MM.1S (cell line): ENCODE measurements at regions not wholly inside any gene's neighbourhood (a gene's known extent, or its start where the extent isn't known, plus 50 kb on each side); places are given as distances from the start of the nearest gene placed in this dataset.

Experiments used
- DNase-seq: peaks from one replicate; pipeline ENCODE4 v3.0.0-alpha.2; 2015
- H2AFZ ChIP-seq: fragments of 300-600 bp; sonication (generic); 2 replicates; pipeline ENCODE4 v1.6.0; 2016; ENCODE audit warnings: antibody characterized with exemption, low read length
- H3F3A ChIP-seq: fragments of 300-600 bp; sonication (generic); 2 replicates; pipeline ENCODE4 v1.6.1; 2016; ENCODE audit warnings: mild to moderate bottlenecking, antibody characterized with exemption, low read length, moderate library complexity, mixed read lengths; ENCODE audit not compliant: insufficient read depth
- H3K27ac ChIP-seq: fragments of 300-600 bp; sonication (generic); 2 replicates; pipeline ENCODE4 v1.5.1; 2016; ENCODE audit warnings: mild to moderate bottlenecking, low read length
- H3K27me3 ChIP-seq: fragments of 300-600 bp; sonication (generic); replicated peaks from 2 replicates; pipeline ENCODE4 v1.6.0; 2016; ENCODE audit warnings: low read length; ENCODE audit not compliant: insufficient read depth
- H3K36me3 ChIP-seq: fragments of 300-600 bp; sonication (generic); replicated peaks from 2 replicates; pipeline ENCODE4 v1.6.1; 2016; ENCODE audit warnings: mild to moderate bottlenecking, low read length, mixed read lengths; ENCODE audit not compliant: insufficient read depth
- H3K4me1 ChIP-seq: fragments of 300-600 bp; sonication (generic); 2 replicates; pipeline ENCODE4 v1.6.1; 2016; ENCODE audit warnings: low read length, mixed read lengths
- H3K4me2 ChIP-seq: fragments of 300-600 bp; sonication (generic); 2 replicates; pipeline ENCODE4 v1.6.0; 2016; ENCODE audit warnings: low read depth, low read length
- H3K4me3 ChIP-seq: fragments of 300-600 bp; sonication (generic); 2 replicates; pipeline ENCODE4 v1.5.1; 2016; ENCODE audit warnings: low read length, mixed read lengths
- H3K79me2 ChIP-seq: fragments of 300-600 bp; sonication (generic); 2 replicates; pipeline ENCODE4 v1.6.1; 2016; ENCODE audit warnings: mixed run types, low read length, mixed read lengths
- H3K9ac ChIP-seq: fragments of 300-600 bp; sonication (generic); 2 replicates; pipeline ENCODE4 v1.6.1; 2016; ENCODE audit warnings: low read length, mixed read lengths
- H3K9me2 ChIP-seq: fragments of 300-600 bp; sonication (generic); replicated peaks from 2 replicates; pipeline ENCODE4 v1.6.1; 2016; ENCODE audit warnings: mild to moderate bottlenecking, low read length, mixed read lengths; ENCODE audit not compliant: insufficient read depth
- H3K9me3 ChIP-seq: fragments of 300-600 bp; sonication (generic); replicated peaks from 2 replicates; pipeline ENCODE4 v1.6.1; 2016; ENCODE audit warnings: mild to moderate bottlenecking, low read length, mixed read lengths; ENCODE audit not compliant: insufficient read depth
- H4K20me1 ChIP-seq: fragments of 300-600 bp; sonication (generic); 2 replicates; pipeline ENCODE4 v1.6.1; 2016; ENCODE audit warnings: mild to moderate bottlenecking, low read length, moderate library complexity, mixed read lengths; ENCODE audit not compliant: insufficient read depth
- EZH2 ChIP-seq: fragments of 300-600 bp; sonication (generic); optimal IDR thresholded peaks from 2 replicates; pipeline ENCODE3; 2017; ENCODE audit warnings: low read depth, mild to moderate bottlenecking, antibody characterized with exemption, low read length, mixed read lengths
- EZH2phosphoT487 ChIP-seq: fragments of 300-600 bp; sonication (generic); IDR thresholded peaks from 2 replicates; pipeline ENCODE4 v1.6.1; 2018; ENCODE audit warnings: antibody characterized with exemption, low read length
- TF ChIP-seq, protein P1 (sequence below): fragments of 300-600 bp; sonication (generic); IDR thresholded peaks from 2 replicates; pipeline ENCODE4 v1.5.1; 2016; ENCODE audit warnings: antibody characterized with exemption, low read length, mixed read lengths

DNA sequence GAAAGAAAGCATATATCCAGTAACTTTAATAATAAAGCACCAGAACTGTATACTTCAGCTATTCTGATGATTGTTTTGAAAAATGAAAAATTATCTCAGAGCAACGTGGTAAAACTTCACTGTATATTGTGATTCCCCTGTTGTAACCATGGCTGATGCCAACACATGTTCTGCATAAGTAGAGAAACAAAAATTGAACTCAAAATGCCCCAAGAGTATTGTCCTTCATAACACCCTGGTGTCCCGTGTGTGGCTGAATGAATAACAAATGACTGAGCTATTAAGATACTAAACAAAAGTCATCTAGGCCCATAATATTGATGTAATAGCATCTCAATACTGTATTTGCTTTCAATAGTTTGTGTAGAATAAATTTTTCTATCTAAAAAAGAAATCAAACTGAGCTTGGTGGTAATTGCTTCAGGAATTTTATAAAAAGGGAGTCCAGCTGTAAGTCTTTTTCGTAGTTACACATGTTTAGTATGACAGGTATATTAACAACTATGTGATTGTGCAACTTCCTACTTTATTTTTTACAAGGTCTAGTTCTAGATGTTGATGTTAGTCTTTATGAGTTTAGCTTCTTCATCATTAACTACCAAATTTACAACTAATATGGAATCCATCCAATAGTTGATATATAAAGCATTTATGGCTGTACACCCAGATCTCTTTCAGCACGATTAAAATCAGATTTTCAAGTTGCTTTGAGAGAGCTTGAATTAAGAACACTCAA, 623.8 kb upstream of the AGTR1 start:
- Histone ChIP-seq H3K4me1 (no peaks in the 10 kb centered on the region), H4K20me1 (no peaks in the 10 kb centered on the region), H3K27ac (no peak overlapping the region), H3K4me2 (no peak overlapping the region), H3F3A (no peaks in the 10 kb centered on the region), H3K9me2 (no peaks in the 10 kb centered on the region), H3K9me3 (no peaks in the 10 kb centered on the region), H3K9ac (no peak overlapping the region), H3K36me3 (no peaks in the 10 kb centered on the region), H2AFZ (no peak overlapping the region), H3K4me3 (no peak overlapping the region), H3K27me3 (no peaks in the 10 kb centered on the region), H3K79me2 (no peaks in the 10 kb centered on the region)
- no peak for TF ChIP-seq EZH2
- TF ChIP-seq EZH2phosphoT487, result no peak
- DNase-seq, result no peak

- H3K27ac ChIP-seq, result no peak overlapping the region
- DNase-seq, result no peak
These were observed 622.8 kb upstream of the AGTR1 start for GRCh38 chr3:148074946-148075345.

DNA sequence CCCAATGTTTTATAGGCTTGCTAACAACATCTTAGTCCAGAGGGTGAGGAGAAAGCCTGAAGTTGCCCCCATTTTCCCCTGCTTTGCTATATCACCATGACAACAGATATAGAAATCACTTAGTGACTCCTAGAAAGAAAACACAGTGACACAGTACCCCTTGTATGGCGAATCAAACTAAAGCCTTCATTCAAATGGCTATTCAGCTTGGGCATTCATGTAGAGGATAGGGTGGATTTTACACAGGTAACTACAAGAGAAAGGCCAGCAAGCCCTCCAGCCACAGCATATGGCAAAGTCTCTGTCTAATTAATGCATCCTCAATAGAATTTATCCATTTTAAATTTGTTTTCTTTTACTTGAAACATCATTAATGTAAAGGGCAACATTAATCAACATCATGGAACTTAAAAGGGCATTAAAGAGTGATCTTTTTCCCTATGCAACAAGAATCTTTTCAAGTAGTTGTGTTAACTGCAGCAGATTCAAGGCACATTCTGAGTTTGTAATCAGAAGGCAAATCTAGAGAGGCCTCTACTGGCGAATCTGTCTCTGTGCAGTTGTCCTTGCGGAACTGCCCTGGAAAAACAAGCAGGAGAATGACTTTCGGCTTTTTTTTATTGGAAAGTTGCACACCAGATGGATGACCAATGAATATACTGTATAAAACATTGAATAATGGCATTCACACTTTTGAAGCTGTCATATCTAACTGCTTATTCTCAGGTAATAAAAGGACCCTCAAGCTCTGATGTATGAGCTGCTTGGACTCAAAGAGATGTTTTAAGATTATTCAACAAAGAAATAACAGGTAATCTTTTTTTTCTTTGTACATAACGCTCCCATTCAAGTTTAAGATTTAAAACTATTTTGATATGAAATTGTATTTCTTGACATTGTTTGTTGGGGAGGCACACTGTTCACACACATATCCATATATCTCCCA, 621.7 kb upstream of the AGTR1 start:
- no peak overlapping the region for H3K27ac ChIP-seq
- TF ChIP-seq EZH2phosphoT487, result no peak
- TF ChIP-seq, protein P1, sequence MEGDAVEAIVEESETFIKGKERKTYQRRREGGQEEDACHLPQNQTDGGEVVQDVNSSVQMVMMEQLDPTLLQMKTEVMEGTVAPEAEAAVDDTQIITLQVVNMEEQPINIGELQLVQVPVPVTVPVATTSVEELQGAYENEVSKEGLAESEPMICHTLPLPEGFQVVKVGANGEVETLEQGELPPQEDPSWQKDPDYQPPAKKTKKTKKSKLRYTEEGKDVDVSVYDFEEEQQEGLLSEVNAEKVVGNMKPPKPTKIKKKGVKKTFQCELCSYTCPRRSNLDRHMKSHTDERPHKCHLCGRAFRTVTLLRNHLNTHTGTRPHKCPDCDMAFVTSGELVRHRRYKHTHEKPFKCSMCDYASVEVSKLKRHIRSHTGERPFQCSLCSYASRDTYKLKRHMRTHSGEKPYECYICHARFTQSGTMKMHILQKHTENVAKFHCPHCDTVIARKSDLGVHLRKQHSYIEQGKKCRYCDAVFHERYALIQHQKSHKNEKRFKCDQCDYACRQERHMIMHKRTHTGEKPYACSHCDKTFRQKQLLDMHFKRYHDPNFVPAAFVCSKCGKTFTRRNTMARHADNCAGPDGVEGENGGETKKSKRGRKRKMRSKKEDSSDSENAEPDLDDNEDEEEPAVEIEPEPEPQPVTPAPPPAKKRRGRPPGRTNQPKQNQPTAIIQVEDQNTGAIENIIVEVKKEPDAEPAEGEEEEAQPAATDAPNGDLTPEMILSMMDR, result peak; percentile 34; the same call in 1 of the 2 replicates
- TF ChIP-seq EZH2, result no peak
- peak; percentile 25 for DNase-seq
- H3K9me2 ChIP-seq, result no peaks in the 10 kb centered on the region
- H3K9ac ChIP-seq, result no peak overlapping the region
- H4K20me1 ChIP-seq, result no peaks in the 10 kb centered on the region
- no peak overlapping the region for H3K4me3 ChIP-seq
- H3K79me2 ChIP-seq, result no peaks in the 10 kb centered on the region
- no peaks in the 10 kb centered on the region for H3K4me1 ChIP-seq
- no peaks in the 10 kb centered on the region for H3K36me3 ChIP-seq
- H3F3A ChIP-seq, result no peaks in the 10 kb centered on the region
- H2AFZ ChIP-seq, result no peak overlapping the region
- H3K4me2 ChIP-seq, result no peak overlapping the region
- H3K9me3 ChIP-seq, result no peaks in the 10 kb centered on the region
- H3K27me3 ChIP-seq, result no peaks in the 10 kb centered on the region

More at GRCh38 chr3:148074946-148075345, 622.8 kb upstream of the AGTR1 start:
- H3F3A ChIP-seq, result no peaks in the 10 kb centered on the region
- no peaks in the 10 kb centered on the region for H3K4me1 ChIP-seq
- no peak overlapping the region for H3K4me3 ChIP-seq
- H3K4me2 ChIP-seq, result no peak overlapping the region
- H3K9ac ChIP-seq, result no peak overlapping the region
- no peaks in the 10 kb centered on the region for H4K20me1 ChIP-seq
- H2AFZ ChIP-seq, result no peak overlapping the region
- H3K9me2 ChIP-seq, result no peaks in the 10 kb centered on the region
- TF ChIP-seq EZH2phosphoT487 (no peak), EZH2 (no peak)
- TF ChIP-seq, protein P1, result no peak
- no peaks in the 10 kb centered on the region for H3K27me3 ChIP-seq
- H3K79me2 ChIP-seq, result no peaks in the 10 kb centered on the region
- no peaks in the 10 kb centered on the region for H3K9me3 ChIP-seq
- H3K36me3 ChIP-seq, result no peaks in the 10 kb centered on the region
